Smooth muscle cell (in vitro differentiated cells): ENCODE measurements at regions not wholly inside any gene's neighbourhood (a gene's known extent, or its start where the extent isn't known, plus 50 kb on each side); places are given as distances from the start of the nearest gene placed in this dataset.

Experiments used
- DNase-seq: peaks from one replicate; lab custom pipeline; 2025; ENCODE audit not compliant: unreplicated experiment; lab: John Stamatoyannopoulos, UW
- H2AFZ ChIP-seq: fragments of 200-600 bp; sonication (generic); 2 replicates; pipeline ENCODE4 v1.6.0; 2016; ENCODE audit warnings: antibody characterized with exemption, low read depth, mild to moderate bottlenecking
- H3F3A ChIP-seq: fragments of 200-600 bp; sonication (generic); 2 replicates; pipeline ENCODE4 v1.6.0; 2017; ENCODE audit warnings: antibody characterized with exemption, low read depth
- H3K27ac ChIP-seq: fragments of 200-600 bp; sonication (generic); 2 replicates; pipeline ENCODE4 v1.5.1; 2016; ENCODE audit warnings: low read depth, mild to moderate bottlenecking
- H3K27me3 ChIP-seq: fragments of 200-600 bp; sonication (generic); 2 replicates; pipeline ENCODE4 v1.6.1; 2016; ENCODE audit warnings: low read depth, mild to moderate bottlenecking
- H3K36me3 ChIP-seq: fragments of 200-600 bp; sonication (generic); 2 replicates; pipeline ENCODE4 v1.5.1; 2016; ENCODE audit warnings: low read depth
- H3K4me1 ChIP-seq: fragments of 200-600 bp; sonication (generic); 2 replicates; pipeline ENCODE4 v1.5.1; 2016; ENCODE audit warnings: low read depth
- H3K4me2 ChIP-seq: fragments of 200-600 bp; sonication (generic); 2 replicates; pipeline ENCODE4 v1.6.0; 2016; ENCODE audit warnings: mild to moderate bottlenecking
- H3K4me3 ChIP-seq: fragments of 200-600 bp; sonication (generic); 2 replicates; pipeline ENCODE4 v1.5.1; 2016; ENCODE audit warnings: mild to moderate bottlenecking
- H3K79me2 ChIP-seq: fragments of 200-600 bp; sonication (generic); 2 replicates; pipeline ENCODE4 v1.6.0; 2016; ENCODE audit warnings: low read depth, mild to moderate bottlenecking
- H3K9ac ChIP-seq: fragments of 200-600 bp; sonication (generic); 2 replicates; pipeline ENCODE4 v1.6.0; 2016; ENCODE audit warnings: low read depth
- H3K9me3 ChIP-seq: fragments of 200-600 bp; sonication (generic); replicated peaks from 2 replicates; pipeline ENCODE4 v1.5.1; 2016; ENCODE audit warnings: low read depth
- H4K20me1 ChIP-seq: fragments of 200-600 bp; sonication (generic); 2 replicates; pipeline ENCODE4 v1.6.0; 2016; ENCODE audit warnings: low read depth
- WGBS: methylation state at CpG from one replicate; pipeline ENCODE4 v1.1.7; 2016; ENCODE audit warnings: low lambda C conversion rate; 5-methylcytosine and 5-hydroxymethylcytosine counted together
- TF ChIP-seq, protein P1 (sequence below): fragments of 200-600 bp; sonication (generic); IDR thresholded peaks from 2 replicates; pipeline ENCODE4 v1.5.1; 2017; ENCODE audit warnings: borderline replicate concordance, mild to moderate bottlenecking, antibody characterized with exemption; ENCODE audit not compliant: insufficient read depth, poor library complexity, severe bottlenecking

GRCh38 chr12:74980510-74980909 lies 229.1 kb downstream of the KCNC2 start:
- Histone ChIP-seq H3F3A (no peaks in the 10 kb centered on the region), H3K27ac (no peak overlapping the region), H3K27me3 (peaks cover 4% of the 10 kb centered on the region), H3K4me1 (no peaks in the 10 kb centered on the region), H3K4me2 (no peak overlapping the region), H3K36me3 (no peaks in the 10 kb centered on the region), H3K9me3 (no peaks in the 10 kb centered on the region), H3K9ac (no peak overlapping the region), H3K79me2 (no peaks in the 10 kb centered on the region), H2AFZ (no peak overlapping the region), H4K20me1 (no peaks in the 10 kb centered on the region), H3K4me3 (no peak overlapping the region)
- 67% methylated on average over 4 of the region's 4 CpGs for WGBS
- TF ChIP-seq, protein P1, sequence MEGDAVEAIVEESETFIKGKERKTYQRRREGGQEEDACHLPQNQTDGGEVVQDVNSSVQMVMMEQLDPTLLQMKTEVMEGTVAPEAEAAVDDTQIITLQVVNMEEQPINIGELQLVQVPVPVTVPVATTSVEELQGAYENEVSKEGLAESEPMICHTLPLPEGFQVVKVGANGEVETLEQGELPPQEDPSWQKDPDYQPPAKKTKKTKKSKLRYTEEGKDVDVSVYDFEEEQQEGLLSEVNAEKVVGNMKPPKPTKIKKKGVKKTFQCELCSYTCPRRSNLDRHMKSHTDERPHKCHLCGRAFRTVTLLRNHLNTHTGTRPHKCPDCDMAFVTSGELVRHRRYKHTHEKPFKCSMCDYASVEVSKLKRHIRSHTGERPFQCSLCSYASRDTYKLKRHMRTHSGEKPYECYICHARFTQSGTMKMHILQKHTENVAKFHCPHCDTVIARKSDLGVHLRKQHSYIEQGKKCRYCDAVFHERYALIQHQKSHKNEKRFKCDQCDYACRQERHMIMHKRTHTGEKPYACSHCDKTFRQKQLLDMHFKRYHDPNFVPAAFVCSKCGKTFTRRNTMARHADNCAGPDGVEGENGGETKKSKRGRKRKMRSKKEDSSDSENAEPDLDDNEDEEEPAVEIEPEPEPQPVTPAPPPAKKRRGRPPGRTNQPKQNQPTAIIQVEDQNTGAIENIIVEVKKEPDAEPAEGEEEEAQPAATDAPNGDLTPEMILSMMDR, result no peak
- DNase-seq, result no peak

- DNase-seq, result no peak
These were observed 228.1 kb downstream of the KCNC2 start for GRCh38 chr12:74981541-74981940.

DNA sequence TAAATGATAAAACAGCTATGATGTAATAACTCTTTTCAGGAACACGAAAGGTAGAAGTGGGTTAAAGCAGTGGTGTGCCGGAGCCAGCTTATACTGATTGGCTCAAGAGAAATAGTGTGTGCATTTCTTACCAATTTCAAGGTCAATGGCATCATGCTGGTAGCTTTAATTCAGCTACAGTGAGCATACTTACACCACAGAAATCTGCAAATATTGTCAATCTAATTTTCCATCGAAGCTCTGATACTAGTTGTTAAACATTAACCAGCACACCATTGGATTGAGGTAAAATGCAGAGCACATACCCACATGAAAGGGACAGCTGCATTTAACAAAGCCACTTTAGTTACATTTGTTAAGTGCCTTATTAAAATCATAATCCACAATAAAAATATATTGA lies 225.7 kb downstream of the KCNC2 start:
- H2AFZ ChIP-seq, result no peak overlapping the region
- no peaks in the 10 kb centered on the region for H3K79me2 ChIP-seq
- TF ChIP-seq, protein P1, result no peak
- H3K4me3 ChIP-seq, result no peak overlapping the region
- no peak overlapping the region for H3K4me2 ChIP-seq
- WGBS, result 93% methylated on average over 3 of the region's 3 CpGs
- no peak overlapping the region for H3K27ac ChIP-seq
- no peak for DNase-seq
- H3K9me3 ChIP-seq, result no peaks in the 10 kb centered on the region
- no peaks in the 10 kb centered on the region for H3K36me3 ChIP-seq
- no peaks in the 10 kb centered on the region for H3F3A ChIP-seq
- peaks cover 4% of the 10 kb centered on the region for H3K27me3 ChIP-seq
- H4K20me1 ChIP-seq, result no peaks in the 10 kb centered on the region
- H3K9ac ChIP-seq, result no peak overlapping the region
- H3K4me1 ChIP-seq, result no peaks in the 10 kb centered on the region

More at GRCh38 chr12:74981541-74981940, 228.1 kb downstream of the KCNC2 start:
- Histone ChIP-seq H3K79me2 (no peaks in the 10 kb centered on the region), H3K4me2 (no peak overlapping the region), H2AFZ (no peak overlapping the region), H3F3A (no peaks in the 10 kb centered on the region), H3K9ac (no peak overlapping the region), H3K4me3 (no peak overlapping the region), H3K36me3 (no peaks in the 10 kb centered on the region), H3K4me1 (no peaks in the 10 kb centered on the region), H3K27ac (no peak overlapping the region), H3K27me3 (peaks cover 4% of the 10 kb centered on the region), H3K9me3 (no peaks in the 10 kb centered on the region), H4K20me1 (no peaks in the 10 kb centered on the region)
- 59% methylated on average over 1 of the region's 1 CpG for WGBS
- TF ChIP-seq, protein P1, result no peak

- no peak overlapping the region for H2AFZ ChIP-seq
- no peak overlapping the region for H3K27ac ChIP-seq
- 68% methylated on average over 4 of the region's 4 CpGs for WGBS
- H4K20me1 ChIP-seq, result no peaks in the 10 kb centered on the region
- no peaks in the 10 kb centered on the region for H3K9me3 ChIP-seq
- H3K4me1 ChIP-seq, result no peaks in the 10 kb centered on the region
- no peak overlapping the region for H3K4me2 ChIP-seq
- DNase-seq, result no peak
- no peaks in the 10 kb centered on the region for H3F3A ChIP-seq
- TF ChIP-seq, protein P1, result no peak
- no peak overlapping the region for H3K4me3 ChIP-seq
- no peaks in the 10 kb centered on the region for H3K79me2 ChIP-seq
- peaks cover 4% of the 10 kb centered on the region for H3K27me3 ChIP-seq
- no peak overlapping the region for H3K9ac ChIP-seq
- H3K36me3 ChIP-seq, result no peaks in the 10 kb centered on the region
These were observed 225.0 kb downstream of the KCNC2 start for GRCh38 chr12:74984631-74985030.
